ENCODE measurements at regions not wholly inside any gene's neighbourhood (a gene's known extent, or its start where the extent isn't known, plus 50 kb on each side); places are given as distances from the start of the nearest gene placed in this dataset.

DNA sequence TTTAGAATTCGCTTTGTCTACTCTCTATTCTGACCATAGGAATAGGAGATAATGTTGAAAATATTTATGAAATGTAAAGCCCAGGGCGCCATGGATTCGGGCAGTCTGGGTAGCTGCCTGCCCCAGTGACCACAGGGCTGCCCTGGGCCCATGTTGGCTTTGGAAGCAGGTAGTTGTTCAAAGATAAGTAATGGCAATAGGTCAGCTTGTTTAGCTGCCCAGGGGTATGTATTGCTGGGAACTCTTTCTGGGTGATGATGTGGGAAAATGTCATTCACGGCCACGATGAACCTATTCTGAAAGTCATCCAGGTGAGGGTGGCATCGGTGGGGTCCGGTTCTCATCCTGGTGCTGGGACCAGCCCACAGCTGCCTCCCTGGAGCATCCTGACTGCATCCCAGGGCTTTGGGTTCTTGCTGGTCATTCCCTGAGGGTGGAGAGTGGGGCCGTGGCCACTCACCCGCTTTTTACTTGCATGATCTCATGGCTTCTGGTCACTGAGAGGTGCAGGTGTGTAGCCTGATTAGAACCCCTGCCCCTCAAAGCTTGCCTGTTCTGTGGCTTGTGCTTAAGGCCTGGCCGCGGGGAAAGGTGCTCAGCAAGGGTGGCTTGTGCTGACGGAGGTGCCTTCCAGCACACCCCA lies 102.8 kb downstream of the ERMARD start:
- DNase-seq, result no peak

DNA sequence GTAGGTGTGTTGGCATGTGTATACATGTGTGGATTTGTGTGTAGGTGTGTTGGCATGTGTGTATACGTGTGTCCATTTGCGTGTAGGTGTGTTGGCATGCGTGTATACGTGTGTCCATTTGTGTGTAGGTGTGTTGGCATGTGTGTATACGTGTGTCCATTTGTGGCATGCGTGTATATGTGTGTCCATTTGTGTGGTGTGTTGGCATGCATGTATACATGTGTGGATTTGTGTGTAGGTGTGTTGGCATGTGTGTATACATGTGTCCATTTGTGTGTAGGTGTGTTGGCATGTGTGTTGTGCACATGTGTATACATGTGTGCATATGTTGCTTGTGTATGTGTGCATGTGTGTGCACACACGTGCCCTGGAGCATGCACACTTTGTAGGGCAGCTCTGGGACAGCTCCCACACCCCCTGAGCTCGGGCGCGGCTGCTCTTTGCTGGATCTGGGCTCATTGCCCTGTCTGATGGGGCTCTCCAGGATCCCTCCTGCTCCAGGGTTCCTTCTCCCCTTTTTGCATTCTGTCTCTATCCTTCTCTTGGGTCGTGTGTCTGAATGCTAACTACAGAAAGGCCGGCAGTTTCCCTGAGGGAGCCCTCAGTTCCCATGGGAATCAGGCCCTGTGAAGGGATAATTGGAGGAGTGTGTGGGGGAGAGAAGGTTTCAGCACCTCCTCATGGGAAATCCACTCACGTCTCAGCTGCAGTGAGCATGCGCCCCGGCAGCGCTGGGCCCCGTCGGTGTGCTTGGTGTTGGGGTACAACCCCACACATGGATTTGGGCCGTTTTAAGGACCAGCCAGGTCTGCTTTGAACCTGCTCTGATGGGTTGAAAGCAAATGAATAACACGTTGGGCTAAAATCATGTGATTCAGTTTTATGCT lies 102.0 kb downstream of the ERMARD start:
- no peak for DNase-seq

DNA sequence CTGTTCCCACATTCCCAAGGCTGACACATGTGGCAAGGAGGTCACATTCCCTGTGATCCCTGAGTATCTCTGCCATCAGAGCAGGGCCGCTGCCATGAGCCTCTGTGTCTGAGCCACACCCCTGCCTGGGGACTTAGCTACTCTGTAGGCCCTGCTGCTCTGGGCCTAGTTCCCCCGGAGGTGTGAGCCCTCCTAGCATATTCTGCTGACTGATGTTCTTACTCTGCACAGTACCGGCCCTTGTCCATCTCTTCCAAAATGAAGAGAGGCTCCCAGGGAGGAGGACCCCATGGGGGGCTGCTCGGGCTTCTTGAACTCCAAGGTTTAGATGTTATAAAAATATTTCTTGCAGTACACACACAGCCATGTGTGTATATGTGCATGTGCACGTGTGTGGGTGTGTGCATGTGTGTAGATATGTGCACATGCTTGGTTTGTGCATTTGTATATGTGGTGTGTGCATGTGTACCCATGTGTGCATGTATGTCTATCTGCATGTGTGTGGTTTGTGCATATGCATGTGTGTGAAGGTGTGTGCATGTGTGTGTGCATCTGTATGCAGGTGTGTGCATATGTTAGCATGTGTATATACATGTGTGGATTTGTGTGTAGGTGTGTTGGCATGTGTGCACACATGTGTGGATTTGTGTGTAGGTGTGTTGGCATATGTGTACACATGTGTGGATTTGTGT lies 101.2 kb downstream of the ERMARD start:
- no peak for DNase-seq

DNA sequence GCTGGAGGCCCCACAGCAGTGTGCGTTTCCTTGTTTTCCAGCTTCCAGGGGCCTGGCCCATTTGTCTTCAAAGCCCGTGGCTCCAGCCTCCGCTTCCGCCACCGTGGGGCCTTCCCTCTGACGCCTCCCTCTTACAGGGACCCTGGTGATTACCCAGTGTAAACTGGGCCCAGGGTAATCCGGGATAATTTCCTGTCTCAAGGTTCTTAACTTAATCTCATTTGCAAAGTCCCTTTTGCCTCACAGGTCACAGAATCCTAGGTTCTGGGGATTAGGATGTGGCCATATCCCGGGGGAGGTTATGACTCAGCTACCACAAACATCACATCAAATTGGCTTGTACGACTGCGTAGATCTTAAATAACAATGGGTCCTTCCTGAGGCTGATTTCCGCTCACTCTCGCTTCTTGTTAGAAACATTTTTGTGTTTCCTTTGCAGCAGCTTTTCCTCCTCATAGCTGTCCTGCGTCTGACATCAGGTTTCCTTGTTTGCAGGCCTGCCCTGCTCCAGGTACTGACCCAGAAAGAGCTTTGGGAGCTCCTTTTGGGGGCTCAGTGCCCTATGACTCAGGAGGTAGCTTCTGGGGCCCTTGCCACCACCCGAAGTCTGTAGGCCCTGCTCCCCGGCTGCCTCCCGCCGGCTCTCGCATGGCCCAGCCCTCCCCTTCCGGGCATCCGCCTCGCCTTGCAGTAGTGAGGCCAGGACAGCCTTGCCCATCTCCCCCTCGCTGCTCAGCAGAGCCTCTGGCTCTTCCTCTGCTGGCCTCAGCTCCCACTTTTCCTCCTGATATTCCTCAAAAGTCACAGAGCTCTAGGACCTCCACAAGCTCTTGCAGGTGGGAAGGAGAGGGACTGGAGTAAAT lies 100.5 kb downstream of the ERMARD start:
- DNase-seq, result no peak

DNA sequence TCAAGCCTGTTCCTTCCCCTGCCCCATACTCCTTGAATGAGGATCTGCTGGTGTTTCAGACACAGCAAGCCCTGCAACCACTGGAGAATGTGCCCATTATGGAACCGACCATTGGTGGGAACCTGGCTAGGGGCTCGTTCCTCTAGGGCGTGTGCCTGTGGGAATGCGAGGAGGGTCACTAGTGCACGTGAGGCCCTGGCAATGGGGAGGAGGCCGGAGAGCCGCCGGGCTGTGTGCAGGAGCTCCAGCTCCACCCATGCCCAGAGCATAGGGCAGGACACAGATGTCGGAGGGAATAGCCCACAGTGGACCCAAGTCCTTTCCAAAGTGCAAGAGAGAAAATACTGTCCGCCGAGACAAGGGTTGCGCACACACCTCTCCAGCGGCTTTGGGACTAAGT lies 99.3 kb downstream of the ERMARD start:
- no peak for DNase-seq

DNA sequence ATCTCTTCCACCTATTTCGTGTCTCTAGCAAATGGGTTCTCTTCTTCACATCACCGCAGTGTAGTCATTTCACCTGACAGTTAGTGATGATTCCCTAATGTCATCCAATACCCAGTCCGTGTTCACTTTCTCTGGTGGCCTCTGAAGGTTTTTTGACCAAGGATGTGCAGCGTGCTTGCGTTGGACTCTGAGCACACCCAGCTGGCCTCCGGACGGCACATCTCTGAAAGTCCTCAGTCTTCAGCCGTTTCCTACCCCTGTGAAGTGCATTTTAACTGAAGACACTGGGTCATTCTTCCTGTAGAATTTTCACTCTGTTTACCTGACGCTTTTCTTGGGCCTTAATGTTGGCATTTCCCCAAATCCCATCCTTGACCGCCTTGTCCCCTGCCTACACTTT lies 98.7 kb downstream of the ERMARD start:
- DNase-seq, result no peak

DNA sequence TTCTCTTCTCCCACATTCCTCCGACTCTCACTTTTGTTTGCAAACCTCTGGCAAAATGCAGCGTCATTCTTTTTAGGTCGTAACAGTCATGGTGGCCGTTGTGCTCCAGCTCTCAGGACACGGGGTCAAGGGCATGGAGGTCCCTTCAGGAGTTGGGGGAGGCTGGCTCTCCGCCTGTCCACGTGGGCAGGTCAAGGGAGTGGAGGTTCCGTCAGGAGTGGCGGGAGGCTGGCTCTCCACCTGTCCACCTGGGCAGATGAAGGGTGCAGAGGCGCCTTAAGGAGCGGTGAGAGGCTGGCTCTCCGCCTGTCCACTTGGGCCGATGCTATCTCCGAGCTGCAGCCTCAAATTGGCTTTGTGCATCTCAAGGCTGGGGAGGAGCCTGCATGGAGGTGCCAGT lies 98.0 kb downstream of the ERMARD start:
- DNase-seq, result no peak

DNA sequence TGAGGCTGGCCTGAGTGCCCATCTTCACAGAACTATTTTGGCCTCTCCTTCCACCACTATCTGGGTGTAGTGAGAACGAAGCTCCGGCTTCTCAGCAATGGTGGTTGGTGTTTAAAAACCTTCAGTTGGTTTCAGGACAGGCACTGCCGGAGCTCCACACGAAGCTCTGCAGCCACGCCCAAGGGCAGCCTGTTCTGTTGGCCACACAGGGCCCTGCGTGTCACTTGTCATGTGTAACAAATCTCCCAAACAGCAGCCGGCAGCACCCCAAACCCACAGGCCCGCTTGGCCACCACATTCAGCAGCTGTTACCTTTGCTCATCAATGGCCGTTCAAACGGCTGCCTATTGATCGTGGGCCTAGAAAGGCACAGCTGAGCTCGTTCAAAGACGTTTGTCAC lies 97.5 kb downstream of the ERMARD start:
- no peak for DNase-seq

DNA sequence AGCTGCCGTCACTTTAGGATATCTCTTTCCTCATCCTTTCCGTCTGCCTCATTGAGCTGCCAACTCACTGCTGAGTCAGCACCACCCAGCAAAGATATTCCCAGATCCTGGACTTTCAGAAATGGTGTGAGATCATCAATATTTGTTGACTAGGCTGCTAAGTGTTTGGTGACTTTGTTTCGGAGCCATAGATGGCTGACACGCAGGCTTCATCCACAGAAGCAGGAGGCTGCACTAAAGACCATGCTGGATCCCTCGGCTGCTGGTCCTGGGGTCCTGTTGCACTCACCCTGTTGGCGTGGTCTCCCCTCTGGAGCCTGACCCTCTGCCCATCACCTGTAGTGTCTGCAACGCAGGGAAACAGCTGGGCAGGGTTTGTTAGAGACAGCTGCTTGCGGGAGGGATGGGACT lies 96.5 kb downstream of the ERMARD start:
- DNase-seq, result no peak

DNA sequence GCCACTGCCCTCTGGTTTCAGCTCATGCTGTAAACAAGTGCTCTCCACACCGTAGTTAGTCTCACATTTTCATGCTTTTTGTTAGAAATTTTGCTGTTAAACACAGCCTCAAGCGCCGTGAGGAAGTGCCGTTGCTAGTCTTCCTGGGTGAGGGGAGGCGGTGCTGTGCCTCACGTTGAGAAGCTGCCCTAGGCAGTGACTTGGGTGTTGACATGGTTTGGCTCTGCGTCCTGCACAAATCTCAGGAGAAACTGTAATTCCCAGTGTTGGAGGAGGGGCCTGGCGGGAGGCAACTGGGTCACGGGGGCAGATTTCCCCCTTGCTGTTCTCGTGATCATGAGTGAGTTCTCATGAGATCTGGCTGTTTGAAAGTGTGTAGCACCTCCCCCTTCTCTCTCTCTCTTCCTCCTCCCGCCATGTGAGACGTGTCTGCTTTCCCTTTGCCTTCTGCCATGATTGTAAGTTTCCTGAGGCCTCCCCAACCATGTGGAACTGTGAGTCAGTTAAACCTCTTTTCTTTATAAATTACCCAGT lies 95.8 kb downstream of the ERMARD start:
- no peak for DNase-seq

DNA sequence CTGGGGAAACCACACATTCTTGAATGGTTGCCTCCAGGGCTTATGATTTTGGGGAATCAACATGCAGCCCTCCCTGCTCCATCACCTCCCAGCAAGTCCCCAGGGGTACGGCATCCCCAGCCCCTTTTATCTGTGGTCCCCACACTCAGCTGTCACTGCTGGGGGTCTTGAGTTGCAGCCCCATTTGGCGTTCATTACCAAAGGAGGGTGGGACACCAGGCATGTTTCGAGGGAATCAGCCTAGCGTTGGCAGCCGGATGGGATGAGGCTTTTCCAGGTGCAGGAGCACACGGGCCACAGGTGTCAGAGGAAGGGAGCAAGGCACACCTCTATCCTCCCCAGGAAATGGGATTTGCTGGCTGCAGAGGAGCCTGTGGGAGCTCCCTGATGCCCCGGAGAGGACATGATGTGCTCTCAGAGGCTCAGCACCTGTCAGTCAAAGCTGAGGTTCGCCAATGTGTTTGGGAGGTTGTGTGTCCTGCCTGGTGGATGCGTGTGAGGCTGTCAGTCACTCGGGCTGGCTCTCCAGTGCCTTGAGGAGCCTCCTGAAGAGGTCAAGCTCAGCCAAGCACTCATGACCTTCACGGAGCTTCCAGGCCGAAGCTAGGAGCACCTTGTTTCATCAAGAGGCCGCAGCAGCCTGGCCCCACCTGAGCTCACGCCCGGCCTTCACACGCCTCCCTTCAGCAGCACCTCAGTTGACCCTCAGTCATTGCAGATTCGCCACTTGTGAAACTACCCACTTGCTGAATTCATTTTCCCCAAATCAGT lies 95.0 kb downstream of the ERMARD start:
- DNase-seq, result no peak

DNA sequence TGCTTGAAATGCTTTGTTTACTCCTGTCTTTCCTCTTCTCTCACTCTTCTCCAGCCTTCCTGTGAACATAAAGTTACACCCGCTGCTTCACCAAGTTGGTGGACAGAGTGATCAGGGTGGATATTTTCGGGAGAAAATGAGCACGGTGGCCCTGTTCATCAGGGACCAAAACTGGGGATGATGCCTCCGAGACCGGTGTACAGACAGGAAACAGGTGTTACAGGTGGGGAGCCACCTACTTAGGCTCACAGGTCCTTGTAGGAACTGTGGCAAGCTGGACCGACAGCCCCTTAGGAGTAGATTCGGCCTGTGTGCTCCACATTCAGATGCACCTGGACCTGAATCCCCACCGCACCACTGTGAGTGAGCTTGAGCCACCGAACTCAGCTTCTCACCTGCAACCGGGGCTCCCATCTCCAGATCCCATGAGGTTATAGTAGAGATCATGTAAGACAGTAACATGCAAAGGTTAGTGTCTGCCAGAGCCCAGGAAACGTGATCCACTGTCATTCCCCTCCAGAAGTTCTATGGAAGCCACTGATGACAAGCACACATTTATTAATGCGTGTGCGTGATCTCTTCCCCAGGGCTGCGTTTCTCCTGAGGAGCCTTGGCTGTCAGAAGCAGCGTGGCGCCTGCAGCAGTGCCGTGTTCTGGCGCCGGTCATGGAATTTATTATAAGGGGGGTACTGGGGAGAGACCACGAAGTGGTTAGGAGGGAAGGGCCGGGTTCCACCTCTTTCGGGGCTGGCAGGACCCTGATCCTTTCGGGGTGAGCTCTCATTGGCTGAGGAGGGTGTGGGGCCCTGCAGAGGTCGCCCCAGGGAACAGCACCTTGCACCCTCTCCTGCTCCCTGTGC lies 94.2 kb downstream of the ERMARD start:
- DNase-seq, result no peak

DNA sequence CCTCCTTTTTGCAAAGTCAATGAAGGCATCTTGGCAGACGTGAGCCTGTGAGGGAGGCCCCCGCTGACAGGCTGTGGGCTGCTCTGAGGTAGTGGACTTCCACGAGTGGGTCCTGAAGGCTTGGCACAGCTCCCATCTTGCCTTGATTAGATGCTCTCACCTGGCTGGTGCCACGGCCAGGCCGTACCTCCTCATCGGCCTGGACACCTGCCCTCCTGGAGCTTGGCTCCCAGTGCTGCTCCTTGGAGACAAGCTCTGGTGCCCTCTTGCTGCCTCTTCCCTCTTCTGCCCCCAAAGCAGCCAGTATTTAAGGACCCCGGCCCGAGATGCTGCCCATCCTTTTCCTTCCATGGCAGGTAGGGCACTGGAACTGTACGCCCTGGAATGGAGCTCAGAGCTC lies 93.5 kb downstream of the ERMARD start:
- DNase-seq, result no peak

DNA sequence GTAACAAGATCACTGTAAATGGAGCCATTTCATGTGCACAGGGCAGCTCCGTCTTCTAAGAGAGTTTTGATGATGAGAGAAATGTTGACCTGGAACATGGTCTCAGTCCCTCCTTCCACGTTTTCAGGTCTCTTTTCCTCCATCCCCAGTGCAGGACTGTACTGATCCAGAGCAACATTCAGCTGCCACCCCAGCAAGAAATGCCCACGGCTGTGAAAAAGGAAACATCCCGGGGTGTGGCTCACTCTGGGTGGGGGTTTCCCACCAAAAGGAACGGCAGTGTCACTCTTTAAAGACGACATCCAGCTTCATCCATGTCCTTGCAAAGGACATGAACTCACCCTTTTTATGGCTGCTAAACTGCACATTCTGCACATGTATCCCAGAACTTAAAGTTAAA lies 92.6 kb downstream of the ERMARD start:
- no peak for DNase-seq

DNA sequence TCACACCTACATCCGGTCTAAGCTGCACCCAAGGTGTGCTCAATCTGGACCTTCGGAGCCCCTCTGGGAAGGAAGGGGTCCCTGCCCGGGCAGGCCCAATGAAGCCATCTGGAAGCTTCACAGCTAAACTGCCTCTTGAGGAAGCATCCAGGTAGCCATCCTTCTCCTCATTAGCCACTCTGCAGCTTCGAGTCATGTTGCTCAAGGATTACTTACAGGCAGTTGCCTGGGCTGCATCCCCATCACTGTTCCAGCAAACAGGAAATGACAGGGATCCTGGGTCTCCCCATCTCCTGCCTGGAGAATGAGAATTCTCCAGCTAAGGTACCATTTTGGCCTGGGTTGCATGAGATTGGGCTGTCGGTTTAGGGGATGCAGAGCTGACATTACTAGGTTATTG lies 91.7 kb downstream of the ERMARD start:
- DNase-seq, result no peak

DNA sequence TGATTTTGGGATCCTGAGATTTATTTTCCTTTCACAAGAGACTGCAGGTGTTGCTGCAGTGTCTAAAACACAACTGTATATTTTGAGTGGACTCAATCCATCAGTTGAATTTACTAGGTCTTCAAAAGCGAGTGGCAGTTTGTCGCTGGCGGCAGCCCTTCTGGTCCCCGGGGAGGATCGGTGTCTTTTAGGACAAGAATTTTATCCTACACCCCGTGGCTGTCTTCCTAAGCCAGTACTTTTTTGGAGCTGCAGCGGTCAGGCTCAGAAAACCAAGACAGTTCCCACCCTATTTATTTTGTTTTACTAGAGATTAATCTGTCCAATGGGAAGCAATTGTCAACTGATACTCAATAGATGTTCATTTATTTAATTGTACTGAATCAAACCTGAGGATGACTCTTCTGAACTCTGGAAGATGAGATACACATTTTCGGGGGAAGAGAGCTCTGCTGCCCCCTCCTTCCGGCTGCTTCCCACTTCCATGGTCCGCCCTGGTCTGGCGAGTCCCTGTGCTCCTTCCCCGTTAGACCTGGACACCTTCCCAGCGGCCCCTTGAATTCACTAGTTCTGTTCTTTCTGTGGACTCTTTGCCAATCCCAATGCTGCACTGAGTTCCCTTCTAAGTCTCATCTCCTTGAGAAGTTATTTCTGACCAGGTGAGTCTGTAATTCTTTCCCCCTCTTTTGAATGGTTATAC lies 90.6 kb downstream of the ERMARD start:
- DNase-seq, result no peak

DNA sequence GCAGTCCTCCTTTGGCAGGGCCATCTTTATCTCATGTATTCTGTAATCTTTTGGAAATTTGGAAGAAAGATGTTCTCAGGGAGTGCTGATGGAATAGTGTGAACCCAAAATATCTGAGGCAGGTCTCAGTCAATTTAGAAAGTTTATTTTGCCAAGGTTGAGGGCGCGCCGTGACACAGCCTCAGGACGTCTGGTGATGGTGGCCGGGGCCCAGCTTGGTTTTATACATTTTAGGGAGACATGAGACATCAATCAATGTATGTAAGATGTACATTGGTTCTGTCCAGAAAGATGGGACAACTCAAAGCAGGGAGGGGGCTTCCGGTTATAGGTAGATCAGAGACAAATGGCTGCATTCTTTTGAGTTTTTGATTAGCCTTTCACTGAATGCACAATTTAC lies 89.8 kb downstream of the ERMARD start:
- no peak for DNase-seq

DNA sequence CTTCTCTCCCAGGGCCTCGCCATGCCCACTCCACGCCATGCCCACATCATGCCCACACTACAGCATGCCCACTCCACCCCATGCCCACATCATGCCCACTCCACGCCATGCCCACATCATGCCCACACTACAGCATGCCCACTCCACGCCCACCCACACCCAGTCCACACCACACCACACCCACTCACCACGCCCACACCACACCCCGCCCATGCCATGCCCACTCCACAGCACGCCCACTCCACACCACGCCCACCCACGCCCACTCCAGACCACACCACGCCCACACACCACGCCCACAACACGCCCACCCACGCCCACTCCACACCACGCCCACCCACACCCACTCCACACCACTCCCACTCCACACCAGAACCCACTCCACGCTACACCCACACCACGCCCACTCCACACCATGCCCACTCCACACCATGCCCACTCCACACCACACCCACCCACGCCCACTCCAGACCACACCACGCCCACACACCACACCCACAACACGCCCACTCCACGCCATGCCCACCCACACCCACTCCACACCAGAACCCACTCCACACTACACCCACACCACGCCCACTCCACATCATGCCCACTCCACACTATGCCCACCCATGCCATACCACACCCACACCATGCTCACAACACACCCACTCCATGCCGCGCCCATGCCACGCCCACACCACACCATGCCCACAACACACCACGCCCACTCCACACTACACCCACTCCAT lies 88.6 kb downstream of the ERMARD start:
- no peak for DNase-seq

DNA sequence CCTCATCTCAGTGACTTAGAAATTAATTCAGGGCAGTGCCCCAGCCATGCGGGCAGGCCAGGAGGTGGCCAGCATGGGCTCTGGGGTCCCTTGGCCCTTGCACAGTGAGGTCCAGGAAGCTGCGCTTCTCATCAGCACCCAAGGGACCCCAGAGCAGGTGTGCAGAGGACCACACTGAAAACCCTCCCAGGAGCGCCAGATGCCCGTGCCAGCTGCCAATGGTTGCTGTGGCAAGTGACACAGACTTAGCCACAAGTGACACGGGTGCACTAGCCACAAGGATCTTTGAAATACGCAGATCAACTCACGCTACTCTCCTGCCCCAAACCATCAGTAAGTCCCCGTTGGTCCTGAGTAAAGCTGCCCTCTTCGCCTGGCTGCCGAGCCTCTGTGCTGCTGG lies 88.1 kb downstream of the ERMARD start:
- DNase-seq, result no peak

Measured in stimulated activated CD4-positive, alpha-beta T cell treated with anti-CD3 and anti-CD28 coated beads, Interleukin-4, amount 100 ng/mL, for 4 hours (primary cell).